KOPT-K1 (cell line): ENCODE measurements at regions not wholly inside any gene's neighbourhood (a gene's known extent, or its start where the extent isn't known, plus 50 kb on each side); places are given as distances from the start of the nearest gene placed in this dataset.
"Not testable (repeated sequence)": the region's sequence is repeated elsewhere in the genome, so short reads cannot be mapped to it uniquely, and the experiment has no call there.

Experiments
- H3K27ac ChIP-seq: fragments of 200-600 bp; sonication (generic); 2 replicates; pipeline ENCODE4 v1.5.1; 2016; ENCODE audit warnings: antibody characterized with exemption, mild to moderate bottlenecking, low read depth, low read length; ENCODE audit not compliant: poor library complexity, severe bottlenecking
- H3K36me3 ChIP-seq: fragments of 200-600 bp; sonication (generic); 2 replicates; pipeline ENCODE4 v1.5.1; 2017; ENCODE audit warnings: antibody characterized with exemption, mild to moderate bottlenecking, low read length, moderate library complexity; ENCODE audit not compliant: insufficient read depth
- H3K9me3 ChIP-seq: fragments of 200-600 bp; sonication (generic); 2 replicates; pipeline ENCODE4 v1.5.1; 2017; ENCODE audit warnings: antibody characterized with exemption, low read length, mild to moderate bottlenecking; ENCODE audit not compliant: insufficient read depth, poor library complexity, severe bottlenecking

DNA sequence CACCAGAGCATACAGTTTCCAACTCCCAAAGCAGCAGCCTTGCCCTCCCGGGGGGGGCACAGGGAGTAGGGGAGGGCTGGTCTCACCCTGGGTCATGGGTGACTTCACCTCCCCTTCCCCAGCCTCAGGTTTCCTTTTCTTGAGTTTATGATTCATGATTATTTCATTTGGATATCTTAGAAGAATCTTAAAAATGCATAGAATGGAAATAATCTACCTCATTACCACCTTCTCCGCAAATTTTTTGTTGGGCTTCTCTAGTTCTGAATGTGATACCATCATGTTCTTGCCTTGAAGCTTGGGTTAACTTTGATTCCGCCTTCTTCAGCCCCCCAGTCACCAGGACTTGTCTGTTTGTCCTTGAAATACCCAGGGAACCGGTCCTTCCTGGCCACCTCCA is 148.8 kb upstream of the ROPN1 start:
- Histone ChIP-seq H3K9me3 (no peaks in the 10 kb centered on the region), H3K27ac (no peak overlapping the region), H3K36me3 (no peaks in the 10 kb centered on the region)

- H3K27ac ChIP-seq = no peak overlapping the region
- no peaks in the 10 kb centered on the region for H3K9me3 ChIP-seq
Observed at GRCh38 chr3:124142389-124142970, 150.6 kb upstream of the ROPN1 start.

GRCh38 chr3:124143047-124143446 is 151.1 kb upstream of the ROPN1 start:
- Histone ChIP-seq H3K27ac (no peak overlapping the region), H3K36me3 (no peaks in the 10 kb centered on the region), H3K9me3 (no peaks in the 10 kb centered on the region)

More at GRCh38 chr3:124142389-124142970, 150.6 kb upstream of the ROPN1 start:
- no peaks in the 10 kb centered on the region for H3K36me3 ChIP-seq

DNA sequence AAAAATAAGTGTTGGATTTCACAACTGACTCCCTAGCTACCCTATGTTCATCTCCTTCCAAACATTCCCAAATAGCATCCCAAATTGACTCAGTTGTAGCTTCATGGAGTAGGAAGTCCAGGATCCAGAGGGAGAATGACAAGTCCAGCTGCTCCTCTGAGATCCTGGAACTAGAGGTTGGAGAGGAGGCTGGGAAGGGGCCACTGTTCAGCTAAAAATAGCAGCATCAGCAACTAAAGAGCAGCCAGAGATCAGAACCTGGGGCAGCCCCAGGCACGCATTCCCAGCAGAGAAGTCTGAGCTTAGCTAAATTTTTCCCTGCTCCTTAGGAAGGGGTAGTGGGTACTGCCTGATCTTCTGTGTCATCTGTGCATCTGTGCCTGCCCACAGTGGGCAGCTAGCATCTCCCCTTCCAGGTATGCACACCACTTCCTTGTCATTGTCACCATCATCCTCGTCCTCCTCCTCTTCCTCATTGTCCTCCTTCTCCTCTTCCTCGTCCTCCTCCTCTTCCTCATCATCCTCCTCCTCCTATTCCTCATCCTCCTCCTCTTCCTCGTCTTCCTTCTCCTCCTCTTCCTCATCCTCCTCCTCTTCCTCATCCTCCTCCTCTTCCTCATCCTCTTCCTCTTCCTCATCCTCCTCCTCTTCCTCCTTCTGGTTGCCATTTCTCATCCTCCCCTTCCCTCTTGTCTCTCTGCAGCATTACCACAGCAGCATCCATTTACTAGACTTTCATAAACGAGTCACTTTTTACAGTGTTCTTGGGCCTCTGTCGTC is 152.3 kb upstream of the ROPN1 start:
- Histone ChIP-seq H3K9me3 (no peaks in the 10 kb centered on the region), H3K36me3 (no peaks in the 10 kb centered on the region), H3K27ac (no peak overlapping the region)

GRCh38 chr3:124147429-124147828 is 155.5 kb upstream of the ROPN1 start:
- no peaks in the 10 kb centered on the region for H3K9me3 ChIP-seq
- no peak overlapping the region for H3K27ac ChIP-seq
- no peaks in the 10 kb centered on the region for H3K36me3 ChIP-seq

GRCh38 chr3:124147946-124148345 is 156.0 kb upstream of the ROPN1 start:
- Histone ChIP-seq H3K36me3 (no peaks in the 10 kb centered on the region), H3K27ac (no peak overlapping the region), H3K9me3 (no peaks in the 10 kb centered on the region)

- Histone ChIP-seq H3K36me3 (no peaks in the 10 kb centered on the region), H3K27ac (no peak overlapping the region), H3K9me3 (no peaks in the 10 kb centered on the region)
Observed at GRCh38 chr3:124149081-124149480, 157.2 kb upstream of the ROPN1 start.

DNA sequence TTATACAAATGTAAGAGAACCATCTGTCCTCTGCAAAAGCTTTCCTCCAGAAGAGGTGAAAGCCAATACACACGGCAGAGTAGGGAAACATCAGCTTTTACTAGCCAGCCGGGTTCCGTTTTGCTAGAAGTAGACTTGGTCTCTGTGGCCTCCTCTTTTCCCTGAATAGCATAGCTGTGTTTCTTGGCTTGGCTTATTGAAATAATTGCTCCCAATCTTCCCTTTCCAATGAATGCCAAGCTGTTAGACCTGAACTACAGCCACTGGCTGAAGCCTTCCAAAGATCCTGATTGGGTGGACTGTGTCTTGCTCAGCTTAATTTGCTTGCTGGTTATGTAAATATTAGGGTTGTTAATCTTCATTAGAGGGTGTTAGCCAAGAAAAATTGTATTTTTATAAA is 157.8 kb upstream of the ROPN1 start:
- Histone ChIP-seq H3K27ac (no peak overlapping the region), H3K9me3 (no peaks in the 10 kb centered on the region), H3K36me3 (no peaks in the 10 kb centered on the region)

- H3K9me3 ChIP-seq, H3K36me3 ChIP-seq, H3K27ac ChIP-seq: not testable (repeated sequence)
Observed at GRCh38 chr3:124152891-124153290, 161.0 kb upstream of the ROPN1 start.

- no peak overlapping the region for H3K27ac ChIP-seq
- H3K36me3 ChIP-seq = no peaks in the 10 kb centered on the region
Observed at GRCh38 chr3:124156866-124157712, 165.2 kb upstream of the ROPN1 start.

GRCh38 chr3:124157748-124158147 is 165.8 kb upstream of the ROPN1 start:
- H3K27ac ChIP-seq = no peak overlapping the region
- no peaks in the 10 kb centered on the region for H3K36me3 ChIP-seq
- H3K9me3 ChIP-seq = no peaks in the 10 kb centered on the region

More at GRCh38 chr3:124156866-124157712, 165.2 kb upstream of the ROPN1 start:
- H3K9me3 ChIP-seq = no peaks in the 10 kb centered on the region

- no peaks in the 10 kb centered on the region for H3K9me3 ChIP-seq
- no peak overlapping the region for H3K27ac ChIP-seq
- no peaks in the 10 kb centered on the region for H3K36me3 ChIP-seq
Observed at GRCh38 chr3:124158168-124158881, 166.4 kb upstream of the ROPN1 start.

DNA sequence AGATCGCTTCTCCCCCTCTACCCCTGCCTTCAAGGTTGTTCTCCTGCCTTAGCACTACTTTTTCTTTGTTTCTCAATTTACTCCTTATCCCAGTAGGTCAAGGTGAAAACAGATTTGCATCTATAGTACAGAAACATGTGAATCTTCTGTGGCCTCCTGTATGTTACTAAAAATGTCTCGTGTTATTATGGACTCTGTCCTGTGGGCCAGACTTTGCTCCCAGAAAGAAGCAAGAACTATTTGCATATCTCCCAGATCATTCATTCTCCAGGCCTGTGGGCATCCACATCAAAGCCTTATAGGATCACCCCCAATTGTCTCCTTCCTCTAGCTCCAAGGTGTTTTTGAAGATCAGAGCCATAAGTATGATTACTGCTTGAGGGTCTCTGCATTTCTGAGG is 169.5 kb upstream of the ROPN1 start:
- no peaks in the 10 kb centered on the region for H3K36me3 ChIP-seq
- no peak overlapping the region for H3K27ac ChIP-seq
- no peaks in the 10 kb centered on the region for H3K9me3 ChIP-seq

DNA sequence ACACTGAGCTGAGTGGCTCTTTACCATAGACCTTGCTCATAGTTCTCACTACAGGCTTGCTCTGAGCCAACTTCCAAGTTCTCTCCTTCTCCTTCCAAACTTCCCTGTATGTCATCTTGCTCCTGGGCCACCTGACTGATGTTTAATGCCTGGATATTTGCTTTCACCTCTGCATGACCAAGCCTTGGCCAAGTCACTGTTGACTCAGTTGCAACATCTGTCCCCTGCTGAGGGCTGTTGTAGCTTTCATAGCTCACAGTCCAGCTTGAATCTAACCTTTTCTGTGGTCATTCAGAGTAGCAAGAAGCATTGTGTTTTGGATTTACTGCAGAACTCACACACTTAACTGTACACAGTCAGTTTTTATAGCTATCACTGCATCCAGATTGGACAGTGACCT is 171.8 kb upstream of the ROPN1 start:
- H3K36me3 ChIP-seq = no peaks in the 10 kb centered on the region
- no peaks in the 10 kb centered on the region for H3K9me3 ChIP-seq
- H3K27ac ChIP-seq = no peak overlapping the region

- Histone ChIP-seq H3K9me3 (no peaks in the 10 kb centered on the region), H3K36me3 (no peaks in the 10 kb centered on the region), H3K27ac (no peak overlapping the region)
Observed at GRCh38 chr3:124168271-124168670, 176.3 kb upstream of the ROPN1 start.
